Prostate gland (tissue), 2 donors: ENCODE measurements at regions not wholly inside any gene's neighbourhood (a gene's known extent, or its start where the extent isn't known, plus 50 kb on each side); places are given as distances from the start of the nearest gene placed in this dataset.

ENCODE experiments used
- POLR2A ChIP-seq: fragments of 450-650 bp; IDR thresholded peaks from one replicate; pipeline ENCODE4 v1.6.1; 2016; ENCODE audit warnings: antibody characterized with exemption, mild to moderate bottlenecking
- POLR2AphosphoS5 ChIP-seq: sonication (generic); formaldehyde crosslinking; IDR thresholded peaks from one replicate; pipeline ENCODE4 v1.6.1; 2017; ENCODE audit warnings: antibody characterized with exemption
- TF ChIP-seq, protein P1 (sequence below), 4 experiments: fragments of 200-600 bp in 2 of 4; fragments of 450-650 bp in 2 of 4; sonication (generic) in 2 of 4; IDR thresholded peaks; 1 replicate in 3 of 4; 2 replicates in 1 of 4; pipeline ENCODE4 v1.5.1; 2016 to 2019; ENCODE audit warnings: antibody characterized with exemption in 4 of 4, mild to moderate bottlenecking in 2 of 4, moderate library complexity in 2 of 4

DNA sequence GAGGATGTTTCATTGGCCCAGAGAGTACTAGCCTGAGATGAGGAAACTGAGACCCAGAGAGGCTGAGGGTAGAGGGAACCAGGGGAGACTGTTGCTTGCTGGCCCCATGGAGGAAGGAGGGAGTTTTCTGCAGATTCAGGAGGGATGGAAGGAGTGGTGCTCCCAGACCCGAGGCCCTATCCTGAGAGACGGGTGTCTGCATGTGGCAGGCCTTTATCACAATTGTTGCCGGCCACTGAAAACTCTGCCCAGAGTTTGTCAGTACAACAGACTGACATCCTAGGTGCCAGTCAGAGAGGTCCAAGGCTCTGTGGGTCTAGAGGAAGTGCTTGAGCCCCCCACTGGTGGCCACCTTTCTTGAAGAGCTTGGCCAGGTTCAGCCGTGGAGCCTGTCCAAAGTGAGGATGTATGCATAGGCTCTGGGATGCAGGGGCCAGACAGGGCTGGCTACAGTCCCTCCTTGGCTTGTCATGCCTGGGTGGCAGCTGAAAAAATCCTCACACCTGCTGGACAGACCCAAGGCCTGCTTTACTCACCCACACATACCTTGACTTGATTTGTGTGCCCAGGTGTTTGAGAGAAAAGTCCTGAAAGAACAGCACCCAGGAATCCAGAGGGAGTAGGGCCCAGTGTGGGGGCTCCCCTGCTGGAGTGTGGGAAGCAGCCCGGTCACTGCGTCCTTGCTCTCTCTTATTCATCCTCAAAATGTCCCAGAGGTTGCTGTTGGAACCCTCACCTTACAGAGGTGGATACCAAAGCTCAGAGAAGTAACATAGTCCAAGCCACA, 65.2 kb downstream of the CLRN3 start:
- TF ChIP-seq, protein P1, sequence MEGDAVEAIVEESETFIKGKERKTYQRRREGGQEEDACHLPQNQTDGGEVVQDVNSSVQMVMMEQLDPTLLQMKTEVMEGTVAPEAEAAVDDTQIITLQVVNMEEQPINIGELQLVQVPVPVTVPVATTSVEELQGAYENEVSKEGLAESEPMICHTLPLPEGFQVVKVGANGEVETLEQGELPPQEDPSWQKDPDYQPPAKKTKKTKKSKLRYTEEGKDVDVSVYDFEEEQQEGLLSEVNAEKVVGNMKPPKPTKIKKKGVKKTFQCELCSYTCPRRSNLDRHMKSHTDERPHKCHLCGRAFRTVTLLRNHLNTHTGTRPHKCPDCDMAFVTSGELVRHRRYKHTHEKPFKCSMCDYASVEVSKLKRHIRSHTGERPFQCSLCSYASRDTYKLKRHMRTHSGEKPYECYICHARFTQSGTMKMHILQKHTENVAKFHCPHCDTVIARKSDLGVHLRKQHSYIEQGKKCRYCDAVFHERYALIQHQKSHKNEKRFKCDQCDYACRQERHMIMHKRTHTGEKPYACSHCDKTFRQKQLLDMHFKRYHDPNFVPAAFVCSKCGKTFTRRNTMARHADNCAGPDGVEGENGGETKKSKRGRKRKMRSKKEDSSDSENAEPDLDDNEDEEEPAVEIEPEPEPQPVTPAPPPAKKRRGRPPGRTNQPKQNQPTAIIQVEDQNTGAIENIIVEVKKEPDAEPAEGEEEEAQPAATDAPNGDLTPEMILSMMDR (IDR thresholded peaks at IDR 0.05), result no peak
- TF ChIP-seq POLR2AphosphoS5, result no peak
- no peak for TF ChIP-seq POLR2A
